HL-60 (cell line): ENCODE measurements at regions not wholly inside any gene's neighbourhood (a gene's known extent, or its start where the extent isn't known, plus 50 kb on each side); places are given as distances from the start of the nearest gene placed in this dataset.

Experiments
- CTCF ChIP-seq: IDR thresholded peaks from one replicate; pipeline ENCODE4 v1.5.1; 2011; ENCODE audit warnings: low read length, control low read depth, inconsistent platforms; ENCODE audit not compliant: insufficient read depth
- GABPA ChIP-seq: IDR thresholded peaks from 2 replicates; pipeline ENCODE4 v1.6.1; 2012; ENCODE audit warnings: low read depth
- POLR2AphosphoS5 ChIP-seq: IDR thresholded peaks from 2 replicates; pipeline ENCODE4 v1.6.1; 2012; ENCODE audit warnings: low read depth
- TF ChIP-seq, protein P1 (sequence below): IDR thresholded peaks from 2 replicates; pipeline ENCODE4 v1.6.1; 2012; ENCODE audit warnings: low read depth; ENCODE audit not compliant: insufficient replicate concordance

DNA sequence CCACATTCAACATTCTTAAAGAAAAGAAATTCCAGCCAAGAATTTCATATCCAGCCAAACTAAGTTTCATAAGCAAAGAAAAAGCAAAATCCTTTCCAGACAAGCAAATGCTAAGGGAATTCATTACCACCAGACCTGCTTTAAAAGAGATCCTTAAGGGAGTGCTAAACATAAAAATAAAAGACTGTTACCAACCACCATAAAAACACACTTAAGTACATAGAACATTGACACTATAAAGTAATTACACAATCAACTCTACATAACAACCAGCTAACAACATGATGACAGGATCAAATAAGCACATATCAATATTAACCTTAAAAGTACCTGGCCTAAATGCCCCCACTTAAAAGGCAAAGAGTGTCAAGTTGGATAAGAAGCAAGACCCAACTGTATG is 153.5 kb downstream of the FTCDNL1 start:
- TF ChIP-seq CTCF: no peak
- no peak for TF ChIP-seq POLR2AphosphoS5
- TF ChIP-seq, protein P1, sequence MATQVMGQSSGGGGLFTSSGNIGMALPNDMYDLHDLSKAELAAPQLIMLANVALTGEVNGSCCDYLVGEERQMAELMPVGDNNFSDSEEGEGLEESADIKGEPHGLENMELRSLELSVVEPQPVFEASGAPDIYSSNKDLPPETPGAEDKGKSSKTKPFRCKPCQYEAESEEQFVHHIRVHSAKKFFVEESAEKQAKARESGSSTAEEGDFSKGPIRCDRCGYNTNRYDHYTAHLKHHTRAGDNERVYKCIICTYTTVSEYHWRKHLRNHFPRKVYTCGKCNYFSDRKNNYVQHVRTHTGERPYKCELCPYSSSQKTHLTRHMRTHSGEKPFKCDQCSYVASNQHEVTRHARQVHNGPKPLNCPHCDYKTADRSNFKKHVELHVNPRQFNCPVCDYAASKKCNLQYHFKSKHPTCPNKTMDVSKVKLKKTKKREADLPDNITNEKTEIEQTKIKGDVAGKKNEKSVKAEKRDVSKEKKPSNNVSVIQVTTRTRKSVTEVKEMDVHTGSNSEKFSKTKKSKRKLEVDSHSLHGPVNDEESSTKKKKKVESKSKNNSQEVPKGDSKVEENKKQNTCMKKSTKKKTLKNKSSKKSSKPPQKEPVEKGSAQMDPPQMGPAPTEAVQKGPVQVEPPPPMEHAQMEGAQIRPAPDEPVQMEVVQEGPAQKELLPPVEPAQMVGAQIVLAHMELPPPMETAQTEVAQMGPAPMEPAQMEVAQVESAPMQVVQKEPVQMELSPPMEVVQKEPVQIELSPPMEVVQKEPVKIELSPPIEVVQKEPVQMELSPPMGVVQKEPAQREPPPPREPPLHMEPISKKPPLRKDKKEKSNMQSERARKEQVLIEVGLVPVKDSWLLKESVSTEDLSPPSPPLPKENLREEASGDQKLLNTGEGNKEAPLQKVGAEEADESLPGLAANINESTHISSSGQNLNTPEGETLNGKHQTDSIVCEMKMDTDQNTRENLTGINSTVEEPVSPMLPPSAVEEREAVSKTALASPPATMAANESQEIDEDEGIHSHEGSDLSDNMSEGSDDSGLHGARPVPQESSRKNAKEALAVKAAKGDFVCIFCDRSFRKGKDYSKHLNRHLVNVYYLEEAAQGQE: no peak
- no peak for TF ChIP-seq GABPA
